C4-2B (cell line): ENCODE measurements at regions not wholly inside any gene's neighbourhood (a gene's known extent, or its start where the extent isn't known, plus 50 kb on each side); places are given as distances from the start of the nearest gene placed in this dataset.

Source experiments
- H3K27ac ChIP-seq: fragments of 450-650 bp; 2 replicates; pipeline ENCODE4 v1.5.1; 2017
- ZFX ChIP-seq: fragments of 450-650 bp; IDR thresholded peaks from 2 replicates; pipeline ENCODE4 v1.6.1; 2017
- TF ChIP-seq, protein P1 (sequence below): fragments of 450-650 bp; conservative IDR thresholded peaks from 2 replicates; pipeline ENCODE4 v1.5.1; 2017; ENCODE audit warnings: mild to moderate bottlenecking

DNA sequence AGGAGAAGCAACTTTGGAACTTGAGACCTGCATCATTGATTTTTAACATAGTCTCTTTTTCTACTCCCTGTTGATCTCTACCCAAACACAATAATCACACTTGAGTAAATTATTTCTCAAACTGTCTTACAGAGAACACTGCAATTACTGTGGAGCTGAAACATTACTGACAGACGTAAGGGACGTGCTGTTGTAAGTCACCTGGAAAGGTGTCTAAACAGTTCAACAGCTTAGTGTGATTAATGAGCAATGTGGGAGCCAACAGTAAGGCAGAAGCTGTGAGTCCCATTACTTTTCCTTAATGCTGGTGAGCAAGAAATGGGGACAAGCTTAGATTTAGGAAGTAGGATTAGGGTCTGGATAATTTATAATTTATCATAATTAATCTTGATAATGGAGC lies 265.7 kb downstream of the DLEU7 start:
- H3K27ac ChIP-seq = no peak overlapping the region
- TF ChIP-seq, protein P1, sequence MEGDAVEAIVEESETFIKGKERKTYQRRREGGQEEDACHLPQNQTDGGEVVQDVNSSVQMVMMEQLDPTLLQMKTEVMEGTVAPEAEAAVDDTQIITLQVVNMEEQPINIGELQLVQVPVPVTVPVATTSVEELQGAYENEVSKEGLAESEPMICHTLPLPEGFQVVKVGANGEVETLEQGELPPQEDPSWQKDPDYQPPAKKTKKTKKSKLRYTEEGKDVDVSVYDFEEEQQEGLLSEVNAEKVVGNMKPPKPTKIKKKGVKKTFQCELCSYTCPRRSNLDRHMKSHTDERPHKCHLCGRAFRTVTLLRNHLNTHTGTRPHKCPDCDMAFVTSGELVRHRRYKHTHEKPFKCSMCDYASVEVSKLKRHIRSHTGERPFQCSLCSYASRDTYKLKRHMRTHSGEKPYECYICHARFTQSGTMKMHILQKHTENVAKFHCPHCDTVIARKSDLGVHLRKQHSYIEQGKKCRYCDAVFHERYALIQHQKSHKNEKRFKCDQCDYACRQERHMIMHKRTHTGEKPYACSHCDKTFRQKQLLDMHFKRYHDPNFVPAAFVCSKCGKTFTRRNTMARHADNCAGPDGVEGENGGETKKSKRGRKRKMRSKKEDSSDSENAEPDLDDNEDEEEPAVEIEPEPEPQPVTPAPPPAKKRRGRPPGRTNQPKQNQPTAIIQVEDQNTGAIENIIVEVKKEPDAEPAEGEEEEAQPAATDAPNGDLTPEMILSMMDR = no peak
- TF ChIP-seq ZFX = no peak

DNA sequence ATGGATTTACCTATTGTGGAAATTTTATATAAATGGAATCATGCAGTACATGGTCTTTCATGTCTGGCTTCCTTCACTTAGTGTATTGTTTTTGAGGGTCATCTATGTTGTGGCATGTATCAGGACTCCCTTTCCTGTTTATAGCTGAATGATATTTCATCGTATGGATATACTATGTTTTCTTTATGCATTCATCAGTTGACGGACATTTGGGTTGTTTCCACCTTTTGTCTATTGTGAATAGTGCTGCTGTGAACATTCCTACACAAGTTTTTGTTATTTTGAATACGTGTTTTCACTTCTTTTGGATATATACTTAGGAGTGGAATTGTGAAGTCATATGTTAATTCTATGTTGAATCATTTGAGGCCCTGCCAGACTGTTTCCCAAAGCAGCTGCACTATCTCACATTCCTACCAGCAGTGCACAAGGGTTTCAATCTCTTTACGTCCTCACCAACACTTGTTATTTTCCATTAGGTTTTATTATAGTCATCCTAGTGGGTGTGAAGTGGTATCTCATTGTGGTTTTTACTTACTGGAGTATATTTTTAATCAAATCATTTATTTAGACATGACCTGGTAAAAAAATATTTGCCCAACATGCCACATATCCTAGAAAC lies 262.7 kb downstream of the DLEU7 start:
- no peak overlapping the region for H3K27ac ChIP-seq
- no peak for TF ChIP-seq ZFX
- TF ChIP-seq, protein P1 = no peak

DNA sequence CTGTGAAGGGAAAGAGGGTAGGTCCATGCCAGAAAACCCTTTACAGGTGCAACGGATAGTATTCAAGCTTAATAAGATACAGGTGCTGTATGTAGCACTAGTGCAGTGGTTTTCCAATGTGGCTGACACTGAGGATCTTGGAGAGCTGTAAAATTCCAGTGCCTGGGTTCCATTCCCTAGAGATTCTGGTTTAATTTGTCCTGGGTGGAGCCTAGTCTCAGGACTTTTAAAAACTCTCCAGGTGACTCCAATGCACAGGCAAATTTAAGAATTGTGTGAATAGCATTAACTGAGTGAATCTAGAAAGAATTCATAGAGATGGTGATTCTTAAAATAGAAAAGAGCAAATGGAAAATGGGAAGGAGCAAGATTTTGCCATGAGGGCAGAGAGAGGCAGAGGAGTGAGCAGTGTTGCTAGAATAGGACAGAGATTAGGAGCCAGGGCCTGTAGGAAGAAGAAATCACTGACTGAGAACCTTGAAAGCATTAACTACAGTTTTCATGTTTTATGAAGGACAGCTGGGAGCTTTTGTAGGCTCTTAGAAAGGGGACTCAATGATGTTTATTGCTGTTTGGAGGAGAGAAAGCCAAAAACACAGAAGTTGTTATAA lies 261.8 kb downstream of the DLEU7 start:
- no peak overlapping the region for H3K27ac ChIP-seq
- TF ChIP-seq, protein P1 = no peak
- TF ChIP-seq ZFX = no peak

DNA sequence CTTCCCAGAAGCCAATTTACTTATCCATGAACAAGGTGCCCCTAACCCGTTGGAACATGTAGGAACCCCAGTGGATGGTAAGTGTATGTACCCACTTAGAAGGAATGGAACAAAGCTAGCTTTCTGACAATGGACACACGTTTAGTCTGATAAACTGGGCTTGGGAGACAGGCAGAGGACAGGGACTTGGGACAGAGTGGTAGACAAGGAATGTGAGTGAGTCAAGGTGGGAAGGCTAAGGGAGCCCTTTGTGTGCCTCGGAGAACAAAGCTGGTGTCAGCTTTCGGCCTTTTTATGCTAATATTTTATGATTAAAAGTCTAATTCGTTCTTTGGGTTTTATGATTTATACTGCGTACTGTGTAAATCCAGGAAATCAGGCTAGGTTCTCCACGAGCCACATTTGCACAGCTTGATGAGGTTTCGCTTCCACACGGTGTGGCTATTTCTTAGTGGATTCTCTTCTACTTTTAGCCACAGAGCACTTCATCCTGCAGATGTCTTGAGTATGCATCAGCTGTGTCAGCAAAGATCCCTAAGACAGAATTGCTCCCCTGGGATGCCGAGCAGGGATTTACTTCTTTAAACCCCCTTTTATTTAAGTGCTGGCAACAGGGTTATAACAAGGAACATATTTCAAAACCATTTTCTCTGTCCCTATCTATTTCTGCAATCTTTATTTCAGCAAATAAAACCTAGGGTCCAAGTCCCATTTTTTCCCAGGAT lies 258.5 kb downstream of the DLEU7 start:
- no peak overlapping the region for H3K27ac ChIP-seq
- TF ChIP-seq, protein P1 = no peak

DNA sequence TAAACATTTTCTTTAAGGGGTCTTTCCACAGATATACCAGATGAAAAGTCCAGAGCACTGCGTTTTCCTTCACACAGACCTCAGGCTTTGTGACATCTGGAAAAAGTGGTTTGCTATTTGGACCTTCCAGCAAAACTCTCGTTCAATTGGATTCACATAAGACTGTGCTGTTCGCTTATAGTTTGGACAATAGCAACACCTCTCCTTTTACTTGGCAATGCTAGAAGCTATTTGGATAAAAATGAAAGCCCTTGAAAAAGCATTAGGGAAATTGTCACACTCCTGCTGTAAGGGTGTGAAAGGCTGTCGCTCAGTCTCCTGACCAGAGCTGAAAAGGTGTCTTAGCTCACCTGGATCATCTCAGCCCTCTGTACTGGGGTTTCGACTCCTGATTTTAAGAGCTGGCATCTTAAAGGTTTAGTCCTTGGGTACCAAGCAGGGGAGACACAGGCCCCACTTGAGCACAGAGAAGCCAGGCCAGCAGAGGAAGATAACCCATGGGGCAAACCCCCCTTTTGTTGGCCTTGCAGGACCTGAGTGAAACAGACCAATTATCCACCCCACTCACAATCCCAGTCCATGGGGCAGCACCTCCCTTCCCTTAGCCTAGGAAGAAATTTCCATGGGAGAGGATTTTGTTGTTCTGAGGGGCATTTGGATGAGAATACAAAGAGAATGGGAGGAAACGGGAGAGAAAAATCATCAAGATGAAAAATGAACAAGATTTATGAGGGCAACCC lies 257.6 kb downstream of the DLEU7 start:
- H3K27ac ChIP-seq = no peak overlapping the region
- no peak for TF ChIP-seq ZFX
- TF ChIP-seq, protein P1 = no peak

DNA sequence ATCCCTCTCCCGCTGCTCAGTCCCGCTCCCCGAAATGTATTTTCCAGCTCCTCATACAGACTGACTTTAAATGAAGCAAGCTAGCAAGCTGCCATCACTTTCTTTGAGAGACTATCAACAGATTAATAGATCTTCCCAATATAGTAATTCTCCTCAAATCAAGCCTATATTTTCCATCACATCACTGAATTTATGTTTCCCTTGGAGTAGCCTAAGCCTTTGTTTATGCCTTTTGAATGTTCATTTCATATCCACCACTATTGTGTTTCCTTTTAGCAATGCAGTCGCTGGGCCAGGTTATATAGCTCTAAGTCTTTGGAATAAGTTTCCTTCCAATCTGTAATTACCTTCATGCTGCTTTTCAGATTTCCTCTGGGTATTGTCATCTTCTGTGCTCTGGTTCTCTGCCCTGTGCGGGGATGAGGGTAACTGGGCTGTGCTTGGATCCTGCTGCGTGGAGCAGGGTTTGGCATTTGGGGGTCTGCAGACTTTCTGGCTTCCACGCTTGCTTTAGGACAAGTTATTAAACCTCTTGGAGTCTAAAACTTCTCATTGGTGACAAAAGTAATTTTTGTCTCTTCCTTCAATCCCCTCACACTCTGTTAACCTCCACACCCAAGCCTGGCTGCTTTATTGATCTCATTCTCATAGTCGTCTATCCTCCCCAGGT lies 256.9 kb downstream of the DLEU7 start:
- H3K27ac ChIP-seq = no peak overlapping the region
- no peak for TF ChIP-seq ZFX
- TF ChIP-seq, protein P1 = no peak
